Ectodermal cell (in vitro differentiated cells): ENCODE measurements at regions not wholly inside any gene's neighbourhood (a gene's known extent, or its start where the extent isn't known, plus 50 kb on each side); places are given as distances from the start of the nearest gene placed in this dataset.

Experiments used
- H3K27ac ChIP-seq: 2 replicates; pipeline ENCODE4 v1.7.0; 2013; ENCODE audit warnings: mild to moderate bottlenecking, low read depth, low read length; ENCODE audit not compliant: insufficient read depth, poor library complexity, severe bottlenecking
- H3K27me3 ChIP-seq: 2 replicates; pipeline ENCODE4 v1.7.0; 2013; ENCODE audit warnings: mild to moderate bottlenecking, low read length; ENCODE audit not compliant: insufficient read depth, control insufficient read depth, poor library complexity, severe bottlenecking
- H3K36me3 ChIP-seq: one replicate; pipeline ENCODE4 v1.7.0; 2013; ENCODE audit warnings: low read length; ENCODE audit not compliant: control insufficient read depth, insufficient read depth
- H3K4me1 ChIP-seq: one replicate; pipeline ENCODE4 v1.7.0; 2013; ENCODE audit warnings: low read length; ENCODE audit not compliant: control insufficient read depth, insufficient read depth
- H3K4me3 ChIP-seq: 2 replicates; pipeline ENCODE4 v1.7.0; 2013; ENCODE audit warnings: low read depth, low read length, control low read depth; ENCODE audit not compliant: insufficient read depth
- H3K9me3 ChIP-seq: 2 replicates; pipeline ENCODE4 v1.7.0; 2013; ENCODE audit warnings: mild to moderate bottlenecking, low read length, moderate library complexity; ENCODE audit not compliant: control insufficient read depth
- WGBS, 2 experiments: methylation state at CpG; one replicate each; pipeline ENCODE4 v1.1.7; 2013; ENCODE audit warnings: missing lambda C conversion rate in 2 of 2; 5-methylcytosine and 5-hydroxymethylcytosine counted together

GRCh38 chr2:107376909-107377308, 449.8 kb upstream of the RGPD4 start:
- H3K27me3 ChIP-seq, result no peaks in the 10 kb centered on the region
- H3K4me1 ChIP-seq, result no peaks in the 10 kb centered on the region
- no peak overlapping the region for H3K4me3 ChIP-seq
- H3K9me3 ChIP-seq, result no peaks in the 10 kb centered on the region
- H3K27ac ChIP-seq, result no peak overlapping the region
- no peaks in the 10 kb centered on the region for H3K36me3 ChIP-seq
- WGBS, 2 experiments, result 97 to 99% methylated on average over 4 of the region's 4 CpGs

DNA sequence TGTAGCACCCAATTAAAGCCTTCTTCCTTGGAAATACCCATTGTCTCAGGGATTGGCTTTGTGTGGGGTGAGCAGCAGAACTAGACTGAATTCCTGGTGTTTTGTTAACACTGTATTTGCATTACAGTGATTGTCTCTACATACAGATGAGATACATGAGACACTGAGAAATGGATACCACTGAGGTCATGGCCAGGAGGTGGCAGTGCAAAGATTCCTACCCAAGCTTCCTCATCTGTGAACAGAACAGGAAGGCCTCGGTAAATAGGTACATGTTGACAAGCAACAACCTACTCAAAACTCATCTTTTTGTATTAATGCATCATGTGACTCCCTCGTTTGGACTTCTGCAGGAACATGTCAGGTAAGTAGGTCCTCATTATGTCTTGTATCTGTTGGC, 445.8 kb upstream of the RGPD4 start:
- Histone ChIP-seq H3K27me3 (no peaks in the 10 kb centered on the region), H3K9me3 (no peaks in the 10 kb centered on the region), H3K4me3 (no peak overlapping the region), H3K27ac (no peak overlapping the region), H3K4me1 (no peaks in the 10 kb centered on the region), H3K36me3 (no peaks in the 10 kb centered on the region)
- 89 to 90% methylated on average over 2 of the region's 2 CpGs for WGBS, 2 experiments

- no peak overlapping the region for H3K27ac ChIP-seq
- no peaks in the 10 kb centered on the region for H3K27me3 ChIP-seq
- H3K4me3 ChIP-seq, result no peak overlapping the region
- WGBS, 2 experiments, result 93 to 96% methylated on average over 4 of the region's 4 CpGs
- no peaks in the 10 kb centered on the region for H3K36me3 ChIP-seq
- H3K9me3 ChIP-seq, result no peaks in the 10 kb centered on the region
- no peaks in the 10 kb centered on the region for H3K4me1 ChIP-seq
Measured at GRCh38 chr2:107383691-107384090, 443.0 kb upstream of the RGPD4 start.

GRCh38 chr2:107384422-107384821, 442.3 kb upstream of the RGPD4 start:
- H3K27ac ChIP-seq, result no peak overlapping the region
- no peaks in the 10 kb centered on the region for H3K27me3 ChIP-seq
- H3K36me3 ChIP-seq, result no peaks in the 10 kb centered on the region
- no peak overlapping the region for H3K4me3 ChIP-seq
- H3K9me3 ChIP-seq, result no peaks in the 10 kb centered on the region
- no peaks in the 10 kb centered on the region for H3K4me1 ChIP-seq
- 82 to 88% methylated on average over 2 of the region's 2 CpGs for WGBS, 2 experiments

DNA sequence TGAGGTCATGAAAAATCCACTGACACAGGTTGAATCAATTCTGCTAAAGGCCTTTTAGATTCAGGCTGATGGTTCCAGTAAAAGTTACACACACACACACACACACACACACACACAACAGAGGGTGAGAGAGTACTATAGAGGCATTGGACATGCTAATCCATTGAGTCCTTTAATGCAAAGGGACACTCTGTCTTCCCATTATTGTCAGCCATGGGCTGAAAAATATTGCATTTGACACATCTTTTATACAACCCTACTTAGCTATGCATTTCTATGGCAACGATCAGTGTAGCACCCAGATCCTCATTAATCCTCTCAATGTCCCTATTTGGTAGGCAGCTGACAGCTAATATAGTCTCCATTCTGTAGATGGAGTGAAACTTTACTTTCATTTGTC, 440.8 kb upstream of the RGPD4 start:
- WGBS, 2 experiments, result 82 to 86% methylated on average over 1 of the region's 1 CpG
- Histone ChIP-seq H3K4me1 (no peaks in the 10 kb centered on the region), H3K9me3 (no peaks in the 10 kb centered on the region)

DNA sequence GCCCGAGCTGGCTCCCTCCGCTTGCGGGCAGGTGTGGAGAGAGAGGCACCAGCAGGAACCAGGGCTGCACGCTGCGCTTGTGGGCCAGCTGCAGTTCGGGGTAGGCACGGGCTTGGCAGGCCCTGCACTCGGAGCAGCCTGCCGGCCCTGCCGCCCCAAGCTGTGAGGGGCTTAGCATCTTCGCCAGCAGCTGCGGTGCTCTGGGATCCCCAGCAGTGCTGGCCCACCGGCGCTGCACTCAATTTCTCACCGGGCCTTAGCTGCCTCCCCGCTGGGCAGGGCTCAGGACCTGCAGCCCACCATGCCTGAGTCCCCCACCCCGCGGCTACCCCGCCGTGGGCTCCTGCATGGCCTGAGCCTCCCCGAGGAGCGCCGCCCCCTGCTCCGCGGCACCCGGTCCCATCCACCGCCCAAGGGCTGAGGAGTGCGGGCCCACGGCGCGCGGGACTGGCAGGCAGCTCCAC, 434.4 kb upstream of the RGPD4 start:
- H3K4me3 ChIP-seq, result no peak overlapping the region
- no peaks in the 10 kb centered on the region for H3K36me3 ChIP-seq
- no peaks in the 10 kb centered on the region for H3K9me3 ChIP-seq
- no peak overlapping the region for H3K27ac ChIP-seq
- no peaks in the 10 kb centered on the region for H3K4me1 ChIP-seq
- H3K27me3 ChIP-seq, result no peaks in the 10 kb centered on the region
- 95 to 96% methylated on average over 32 of the region's 32 CpGs for WGBS, 2 experiments

More for the DNA sequence above, 440.8 kb upstream of the RGPD4 start:
- Histone ChIP-seq H3K27me3 (no peaks in the 10 kb centered on the region), H3K36me3 (no peaks in the 10 kb centered on the region), H3K4me3 (no peak overlapping the region), H3K27ac (no peak overlapping the region)

DNA sequence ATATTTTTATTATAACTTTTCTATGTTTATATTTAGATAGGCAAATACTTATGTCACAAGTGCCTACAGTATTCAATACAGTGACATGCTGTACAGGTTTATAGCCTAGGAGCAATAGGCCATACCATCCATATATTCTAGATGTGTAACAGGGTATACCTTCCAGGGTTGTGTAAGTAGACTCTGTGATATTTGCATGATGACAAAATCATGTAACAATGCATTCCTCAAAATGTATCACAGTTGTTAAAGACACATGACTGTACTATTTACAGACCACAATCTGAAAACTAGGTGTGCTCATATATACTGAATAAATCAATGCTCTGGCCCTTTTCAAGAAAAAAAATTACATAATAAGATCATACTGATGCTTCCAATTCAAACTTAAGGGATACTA, 433.2 kb upstream of the RGPD4 start:
- Histone ChIP-seq H3K36me3 (no peaks in the 10 kb centered on the region), H3K27ac (no peak overlapping the region), H3K4me1 (no peaks in the 10 kb centered on the region), H3K9me3 (no peaks in the 10 kb centered on the region), H3K27me3 (no peaks in the 10 kb centered on the region), H3K4me3 (no peak overlapping the region)

GRCh38 chr2:107398683-107399082, 428.0 kb upstream of the RGPD4 start:
- Histone ChIP-seq H3K27me3 (no peaks in the 10 kb centered on the region), H3K9me3 (no peaks in the 10 kb centered on the region), H3K4me1 (no peaks in the 10 kb centered on the region), H3K27ac (no peak overlapping the region), H3K4me3 (no peak overlapping the region), H3K36me3 (no peaks in the 10 kb centered on the region)
- WGBS, 2 experiments, result 100% methylated on average over 1 of the region's 1 CpG; no CpG with 5 or more reads in 1 of the 2 experiments

DNA sequence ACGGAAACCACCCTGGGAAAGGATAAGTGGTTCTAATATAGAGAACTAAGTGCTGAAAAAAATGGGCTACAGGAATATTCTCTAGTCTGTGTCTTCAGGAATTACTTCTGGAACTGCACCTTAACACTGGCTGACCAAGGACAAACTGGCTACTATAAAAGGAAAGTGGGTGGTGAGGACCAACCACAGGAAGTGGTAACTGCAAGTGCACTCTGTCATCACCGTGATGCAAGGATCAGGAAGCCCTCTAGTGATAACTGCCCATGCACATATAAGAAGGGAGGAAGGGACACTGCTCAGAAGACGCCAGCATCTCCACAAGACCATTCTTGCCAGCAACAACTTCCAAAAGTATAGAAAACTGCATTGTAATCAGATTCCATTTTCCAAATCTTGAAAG, 424.4 kb upstream of the RGPD4 start:
- H3K4me3 ChIP-seq, result no peak overlapping the region
- no peaks in the 10 kb centered on the region for H3K9me3 ChIP-seq
- no peaks in the 10 kb centered on the region for H3K27me3 ChIP-seq
- no peaks in the 10 kb centered on the region for H3K36me3 ChIP-seq
- no peak overlapping the region for H3K27ac ChIP-seq
- no peaks in the 10 kb centered on the region for H3K4me1 ChIP-seq
- 92 to 95% methylated on average over 2 of the region's 3 CpGs for WGBS, 2 experiments

- Histone ChIP-seq H3K9me3 (no peaks in the 10 kb centered on the region), H3K27ac (no peak overlapping the region), H3K27me3 (no peaks in the 10 kb centered on the region), H3K4me3 (no peak overlapping the region), H3K36me3 (no peaks in the 10 kb centered on the region), H3K4me1 (no peaks in the 10 kb centered on the region)
- WGBS, 2 experiments, result 88 to 91% methylated on average over 2 of the region's 2 CpGs
Measured at GRCh38 chr2:107405261-107405660, 421.4 kb upstream of the RGPD4 start.

- H3K27ac ChIP-seq, result no peak overlapping the region
- H3K9me3 ChIP-seq, result no peaks in the 10 kb centered on the region
- no peaks in the 10 kb centered on the region for H3K4me1 ChIP-seq
- no peak overlapping the region for H3K4me3 ChIP-seq
- no peaks in the 10 kb centered on the region for H3K27me3 ChIP-seq
- no peaks in the 10 kb centered on the region for H3K36me3 ChIP-seq
- 94 to 95% methylated on average over 3 of the region's 3 CpGs for WGBS, 2 experiments
Measured at GRCh38 chr2:107407017-107407416, 419.7 kb upstream of the RGPD4 start.
